HG03280 (cell line): ENCODE measurements at regions not wholly inside any gene's neighbourhood (a gene's known extent, or its start where the extent isn't known, plus 50 kb on each side); places are given as distances from the start of the nearest gene placed in this dataset.

Experiments used
- ATAC-seq: cut with Tn5 transposase; IDR thresholded peaks from one replicate; pipeline ENCODE4 v1.9.1; 2021; ENCODE audit warnings: mild to moderate bottlenecking, moderate library complexity; ENCODE audit not compliant: unreplicated experiment

- ATAC-seq: peak; percentile 13
These were observed 51.5 kb downstream of the IRAG1 start for GRCh38 chr11:10641912-10642697.

GRCh38 chr11:10641177-10641911 is 52.2 kb downstream of the IRAG1 start:
- peak; percentile 87 for ATAC-seq

GRCh38 chr11:10640308-10640707 is 53.2 kb downstream of the IRAG1 start:
- ATAC-seq: no peak

- no peak for ATAC-seq
These were observed 54.2 kb downstream of the IRAG1 start for GRCh38 chr11:10639350-10639749.

GRCh38 chr11:10638316-10638925 is 55.1 kb downstream of the IRAG1 start:
- ATAC-seq: no peak

- ATAC-seq: no peak
These were observed 55.8 kb downstream of the IRAG1 start for GRCh38 chr11:10637731-10638151.

GRCh38 chr11:10634407-10634806 is 59.1 kb downstream of the IRAG1 start:
- no peak for ATAC-seq

- ATAC-seq: no peak
These were observed 60.3 kb downstream of the IRAG1 start for GRCh38 chr11:10633261-10633660.

GRCh38 chr11:10632483-10632882 is 61.1 kb downstream of the IRAG1 start:
- ATAC-seq: no peak

- ATAC-seq: no peak
These were observed 61.8 kb downstream of the IRAG1 start for GRCh38 chr11:10631761-10632160.

GRCh38 chr11:10629411-10630002 is 61.0 kb upstream of the LYVE1 start:
- no peak for ATAC-seq

- no peak for ATAC-seq
These were observed 60.2 kb upstream of the LYVE1 start for GRCh38 chr11:10628508-10629236.

- no peak for ATAC-seq
These were observed 59.4 kb upstream of the LYVE1 start for GRCh38 chr11:10627816-10628215.

GRCh38 chr11:10627291-10627690 is 58.8 kb upstream of the LYVE1 start:
- ATAC-seq: no peak

GRCh38 chr11:10625982-10626311 is 57.5 kb upstream of the LYVE1 start:
- ATAC-seq: no peak

- ATAC-seq: no peak
These were observed 57.0 kb upstream of the LYVE1 start for GRCh38 chr11:10625281-10625981.

- ATAC-seq: no peak
These were observed 55.6 kb upstream of the LYVE1 start for GRCh38 chr11:10623797-10624761.

- ATAC-seq: no peak
These were observed 54.7 kb upstream of the LYVE1 start for GRCh38 chr11:10622957-10623791.
